Ishikawa (cell line): ENCODE measurements at regions not wholly inside any gene's neighbourhood (a gene's known extent, or its start where the extent isn't known, plus 50 kb on each side); places are given as distances from the start of the nearest gene placed in this dataset.

Experiments used
- CEBPB ChIP-seq: IDR thresholded peaks from 2 replicates; pipeline ENCODE4 v1.6.1; 2012
- CREB1 ChIP-seq: IDR thresholded peaks from 2 replicates; pipeline ENCODE4 v1.6.1; 2012; ENCODE audit warnings: low read depth
- EGR1 ChIP-seq: IDR thresholded peaks from 2 replicates; pipeline ENCODE4 v1.6.1; 2012
- EP300 ChIP-seq: IDR thresholded peaks from 2 replicates; pipeline ENCODE4 v1.6.1; 2012; ENCODE audit warnings: borderline replicate concordance
- FOXM1 ChIP-seq: IDR thresholded peaks from 2 replicates; pipeline ENCODE4 v1.6.1; 2012; ENCODE audit warnings: low read depth, borderline replicate concordance
- MAX ChIP-seq: IDR thresholded peaks from 2 replicates; pipeline ENCODE4 v1.6.1; 2012
- NFIC ChIP-seq: IDR thresholded peaks from 2 replicates; pipeline ENCODE4 v1.6.1; 2012
- RAD21 ChIP-seq: IDR thresholded peaks from 2 replicates; pipeline ENCODE4 v1.6.1; 2012; ENCODE audit warnings: low read depth
- REST ChIP-seq: IDR thresholded peaks from 2 replicates; pipeline ENCODE4 v1.6.1; 2012; ENCODE audit warnings: low read depth, mild to moderate bottlenecking
- TAF1 ChIP-seq: IDR thresholded peaks from 2 replicates; pipeline ENCODE4 v1.6.1; 2012; ENCODE audit warnings: low read depth, mild to moderate bottlenecking
- TCF12 ChIP-seq: IDR thresholded peaks from 2 replicates; pipeline ENCODE4 v1.6.1; 2012; ENCODE audit warnings: low read depth
- TEAD4 ChIP-seq: IDR thresholded peaks from 2 replicates; pipeline ENCODE4 v1.6.1; 2012
- USF1 ChIP-seq: IDR thresholded peaks from 2 replicates; pipeline ENCODE4 v1.6.1; 2012
- YY1 ChIP-seq: IDR thresholded peaks from 2 replicates; pipeline ENCODE4 v1.6.1; 2012; ENCODE audit warnings: low read depth
- ZBTB7A ChIP-seq: IDR thresholded peaks from 2 replicates; pipeline ENCODE4 v1.6.1; 2012; ENCODE audit warnings: low read depth

GRCh38 chr11:127443297-127443696, 442.7 kb upstream of the KIRREL3 start:
- TF ChIP-seq NFIC, result no peak
- no peak for TF ChIP-seq USF1
- no peak for TF ChIP-seq CEBPB
- TF ChIP-seq TEAD4, result no peak
- no peak for TF ChIP-seq EGR1

- no peak for TF ChIP-seq REST
- TF ChIP-seq TCF12, result no peak
- TF ChIP-seq CEBPB, result no peak
- no peak for TF ChIP-seq RAD21
- no peak for TF ChIP-seq CREB1
- TF ChIP-seq MAX, result no peak
- no peak for TF ChIP-seq FOXM1
- TF ChIP-seq NFIC, result no peak
- no peak for TF ChIP-seq EP300
- TF ChIP-seq EGR1, result no peak
- TF ChIP-seq TAF1, result no peak
- TF ChIP-seq YY1, result no peak
- TF ChIP-seq TEAD4, result no peak
These were observed 440.0 kb upstream of the KIRREL3 start for GRCh38 chr11:127440616-127441015.

- TF ChIP-seq EGR1 (no peak), MAX (no peak), RAD21 (no peak), USF1 (no peak), REST (no peak), TAF1 (no peak), YY1 (no peak), NFIC (no peak), CREB1 (no peak), FOXM1 (no peak), ZBTB7A (no peak), TEAD4 (no peak), EP300 (no peak), TCF12 (no peak), CEBPB (no peak)
These were observed 424.7 kb upstream of the KIRREL3 start for GRCh38 chr11:127425281-127425680.

GRCh38 chr11:127424661-127425060, 424.1 kb upstream of the KIRREL3 start:
- TF ChIP-seq CEBPB (no peak), YY1 (no peak), NFIC (no peak), MAX (no peak), TAF1 (no peak), CREB1 (no peak), EP300 (no peak), EGR1 (no peak), TCF12 (no peak), FOXM1 (no peak), REST (no peak), ZBTB7A (no peak)

GRCh38 chr11:127420139-127420538, 419.6 kb upstream of the KIRREL3 start:
- TF ChIP-seq TCF12 (no peak), MAX (no peak), ZBTB7A (no peak), FOXM1 (no peak), CREB1 (no peak), REST (no peak), CEBPB (no peak), EP300 (no peak), TAF1 (no peak), YY1 (no peak), EGR1 (no peak), NFIC (no peak), USF1 (no peak), RAD21 (no peak)
